ENCODE measurements at regions not wholly inside any gene's neighbourhood (a gene's known extent, or its start where the extent isn't known, plus 50 kb on each side); places are given as distances from the start of the nearest gene placed in this dataset.
"Not testable (repeated sequence)": the region's sequence is repeated elsewhere in the genome, so short reads cannot be mapped to it uniquely, and the experiment has no call there.

DNA sequence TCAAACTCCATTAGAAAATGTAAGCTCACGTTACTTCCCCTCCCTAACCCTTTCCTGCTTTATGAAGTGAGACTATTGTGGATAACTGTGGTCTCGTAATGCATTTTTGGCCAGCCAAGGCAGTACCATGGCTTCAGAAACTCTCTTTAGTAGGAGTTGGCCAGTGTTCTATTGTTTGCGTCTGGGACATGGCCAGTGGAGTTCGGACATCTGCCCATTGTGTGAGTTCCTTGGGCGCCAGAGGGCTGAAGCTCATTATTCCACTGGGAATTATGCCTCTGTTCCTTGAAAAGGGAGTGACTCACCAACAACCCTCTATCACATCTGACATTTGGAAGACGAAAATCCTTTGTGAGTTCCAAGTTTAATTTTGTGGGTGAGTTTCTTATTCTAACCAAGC, 319.5 kb upstream of the SOX9 start:
- TF ChIP-seq, protein P1, sequence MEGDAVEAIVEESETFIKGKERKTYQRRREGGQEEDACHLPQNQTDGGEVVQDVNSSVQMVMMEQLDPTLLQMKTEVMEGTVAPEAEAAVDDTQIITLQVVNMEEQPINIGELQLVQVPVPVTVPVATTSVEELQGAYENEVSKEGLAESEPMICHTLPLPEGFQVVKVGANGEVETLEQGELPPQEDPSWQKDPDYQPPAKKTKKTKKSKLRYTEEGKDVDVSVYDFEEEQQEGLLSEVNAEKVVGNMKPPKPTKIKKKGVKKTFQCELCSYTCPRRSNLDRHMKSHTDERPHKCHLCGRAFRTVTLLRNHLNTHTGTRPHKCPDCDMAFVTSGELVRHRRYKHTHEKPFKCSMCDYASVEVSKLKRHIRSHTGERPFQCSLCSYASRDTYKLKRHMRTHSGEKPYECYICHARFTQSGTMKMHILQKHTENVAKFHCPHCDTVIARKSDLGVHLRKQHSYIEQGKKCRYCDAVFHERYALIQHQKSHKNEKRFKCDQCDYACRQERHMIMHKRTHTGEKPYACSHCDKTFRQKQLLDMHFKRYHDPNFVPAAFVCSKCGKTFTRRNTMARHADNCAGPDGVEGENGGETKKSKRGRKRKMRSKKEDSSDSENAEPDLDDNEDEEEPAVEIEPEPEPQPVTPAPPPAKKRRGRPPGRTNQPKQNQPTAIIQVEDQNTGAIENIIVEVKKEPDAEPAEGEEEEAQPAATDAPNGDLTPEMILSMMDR (IDR thresholded peaks at IDR 0.05; ENCODE audit: insufficient read depth, low read length, poor library complexity, severe bottlenecking) = no peak
- no peak for DNase-seq (ENCODE audit: low read depth)
- no peaks in the 10 kb centered on the region for H3K36me3 ChIP-seq (ENCODE audit: control insufficient read depth, insufficient read depth, low read length)
- H3K4me3 ChIP-seq (ENCODE audit: low read depth, low read length) = no peak overlapping the region
- H3K27me3 ChIP-seq (ENCODE audit: control insufficient read depth, insufficient read depth, low read length) = no peaks in the 10 kb centered on the region

DNA sequence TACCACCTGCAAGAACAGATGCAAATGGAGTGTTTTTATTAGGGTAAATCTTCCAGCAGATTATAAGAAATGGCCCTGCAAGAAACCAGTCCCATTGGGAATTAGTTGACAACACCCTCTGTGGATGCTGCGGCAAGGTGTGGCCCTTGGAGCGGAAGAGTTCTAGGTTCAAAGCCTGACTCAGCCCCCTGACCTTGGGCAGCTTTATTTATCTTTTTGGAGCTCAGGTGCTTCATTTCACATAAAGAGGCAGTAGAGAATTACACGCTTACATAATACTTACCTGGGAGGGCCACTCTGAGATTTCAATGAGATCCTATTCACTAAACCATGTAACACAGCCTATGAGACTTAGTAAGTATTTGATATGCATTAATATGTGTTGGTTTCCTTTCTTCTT, 318.2 kb upstream of the SOX9 start:
- TF ChIP-seq, protein P1 (IDR thresholded peaks at IDR 0.05; ENCODE audit: insufficient read depth, low read length, poor library complexity, severe bottlenecking) = no peak
- Histone ChIP-seq H3K36me3 (ENCODE audit: control insufficient read depth, insufficient read depth, low read length) (no peaks in the 10 kb centered on the region), H3K27me3 (ENCODE audit: control insufficient read depth, insufficient read depth, low read length) (no peaks in the 10 kb centered on the region), H3K4me3 (ENCODE audit: low read depth, low read length) (no peak overlapping the region)
- no peak for DNase-seq (ENCODE audit: low read depth)

DNA sequence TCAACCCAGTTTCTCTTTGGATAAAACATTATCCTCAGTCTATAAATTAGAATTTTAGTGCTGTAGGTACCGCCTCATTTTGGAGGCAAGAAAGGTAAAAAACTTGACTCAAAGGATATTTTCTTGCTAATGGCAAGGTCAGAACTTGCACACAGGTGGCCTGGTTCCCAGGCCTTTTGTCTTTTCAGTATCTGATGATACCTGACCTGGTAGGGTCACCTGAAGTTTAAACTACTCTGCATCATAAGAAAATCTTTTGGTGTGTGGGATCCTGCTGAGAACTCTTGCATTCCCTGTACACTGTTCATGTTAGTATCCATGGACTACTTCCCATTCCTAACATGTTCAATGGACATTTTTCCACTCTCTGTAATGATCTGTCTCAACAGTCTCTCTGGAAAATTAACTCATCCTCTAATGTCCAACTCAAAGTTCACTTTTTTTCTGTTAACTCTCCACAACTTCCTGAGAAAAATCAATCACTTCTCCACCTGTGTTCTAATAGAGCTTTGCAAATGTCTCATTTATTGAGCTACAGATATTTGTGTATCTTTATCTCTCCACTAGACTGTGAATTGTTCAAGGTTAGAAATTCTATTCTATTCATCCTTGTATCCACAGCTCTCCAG, 317.1 kb upstream of the SOX9 start:
- TF ChIP-seq, protein P1 (IDR thresholded peaks at IDR 0.05; ENCODE audit: insufficient read depth, low read length, poor library complexity, severe bottlenecking) = no peak
- Histone ChIP-seq H3K4me3 (ENCODE audit: low read depth, low read length) (no peak overlapping the region), H3K36me3 (ENCODE audit: control insufficient read depth, insufficient read depth, low read length) (no peaks in the 10 kb centered on the region), H3K27me3 (ENCODE audit: control insufficient read depth, insufficient read depth, low read length) (no peaks in the 10 kb centered on the region)
- no peak for DNase-seq (ENCODE audit: low read depth)

GRCh38 chr17:71809537-71809936, 311.3 kb upstream of the SOX9 start:
- Histone ChIP-seq H3K36me3 (ENCODE audit: control insufficient read depth, insufficient read depth, low read length) (no peaks in the 10 kb centered on the region), H3K27me3 (ENCODE audit: control insufficient read depth, insufficient read depth, low read length) (no peaks in the 10 kb centered on the region), H3K4me3 (ENCODE audit: low read depth, low read length) (no peak overlapping the region)
- TF ChIP-seq, protein P1 (IDR thresholded peaks at IDR 0.05; ENCODE audit: insufficient read depth, low read length, poor library complexity, severe bottlenecking) = no peak
- no peak for DNase-seq (ENCODE audit: low read depth)

DNA sequence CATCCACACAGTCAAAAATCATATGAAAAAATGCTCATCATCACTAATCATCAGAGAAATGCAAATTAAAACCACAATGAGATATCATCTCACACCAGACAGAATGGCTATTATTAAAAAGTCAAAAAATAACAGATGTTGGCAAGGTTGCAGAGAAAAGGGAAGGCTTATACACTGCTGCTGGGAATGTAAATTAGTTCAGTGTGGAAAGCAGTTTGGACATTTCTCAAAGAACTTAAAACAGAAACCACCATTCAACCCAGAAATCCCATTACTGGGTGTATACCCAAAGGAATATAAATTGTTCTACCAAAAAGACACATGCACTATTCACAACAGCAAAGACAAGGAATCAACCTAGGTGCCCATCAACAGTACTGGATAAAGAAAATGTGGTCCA, 307.0 kb upstream of the SOX9 start:
- not testable (repeated sequence) for H3K4me3 ChIP-seq (ENCODE audit: low read depth, low read length); H3K36me3 ChIP-seq (ENCODE audit: control insufficient read depth, insufficient read depth, low read length); DNase-seq (ENCODE audit: low read depth); H3K27me3 ChIP-seq (ENCODE audit: control insufficient read depth, insufficient read depth, low read length)

GRCh38 chr17:71821511-71821910, 299.3 kb upstream of the SOX9 start:
- DNase-seq (ENCODE audit: low read depth) = no peak
- Histone ChIP-seq H3K4me3 (ENCODE audit: low read depth, low read length) (no peak overlapping the region), H3K27me3 (ENCODE audit: control insufficient read depth, insufficient read depth, low read length) (no peaks in the 10 kb centered on the region), H3K36me3 (ENCODE audit: control insufficient read depth, insufficient read depth, low read length) (no peaks in the 10 kb centered on the region)
- TF ChIP-seq, protein P1 (IDR thresholded peaks at IDR 0.05; ENCODE audit: insufficient read depth, low read length, poor library complexity, severe bottlenecking) = no peak
